ENCODE measurements at regions not wholly inside any gene's neighbourhood (a gene's known extent, or its start where the extent isn't known, plus 50 kb on each side); places are given as distances from the start of the nearest gene placed in this dataset.

DNA sequence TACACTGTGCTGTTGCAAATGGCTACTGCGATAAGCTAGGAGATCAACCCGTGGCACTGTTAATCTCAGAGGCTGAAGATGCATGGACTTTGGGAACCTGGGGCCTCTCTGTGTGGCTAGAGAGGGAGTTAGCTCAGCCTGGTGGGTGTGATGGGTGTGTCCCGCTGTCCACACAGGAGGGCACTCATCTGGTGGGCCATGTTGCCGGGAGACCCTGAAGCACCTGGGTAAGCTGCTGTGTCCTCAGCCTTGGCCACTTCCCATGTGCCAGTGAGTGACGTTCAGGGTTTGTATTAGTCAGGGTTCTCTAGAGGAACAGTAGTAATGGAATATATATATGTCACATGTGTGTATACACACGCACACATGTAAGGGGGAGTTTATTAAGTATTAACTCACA, 132.7 kb downstream of the ERMARD start:
- CTCF ChIA-PET: no interaction called here
- H3K27me3 Mint-ChIP-seq (ENCODE audit: unreplicated experiment): peaks cover 65% of the 10 kb centered on the region

DNA sequence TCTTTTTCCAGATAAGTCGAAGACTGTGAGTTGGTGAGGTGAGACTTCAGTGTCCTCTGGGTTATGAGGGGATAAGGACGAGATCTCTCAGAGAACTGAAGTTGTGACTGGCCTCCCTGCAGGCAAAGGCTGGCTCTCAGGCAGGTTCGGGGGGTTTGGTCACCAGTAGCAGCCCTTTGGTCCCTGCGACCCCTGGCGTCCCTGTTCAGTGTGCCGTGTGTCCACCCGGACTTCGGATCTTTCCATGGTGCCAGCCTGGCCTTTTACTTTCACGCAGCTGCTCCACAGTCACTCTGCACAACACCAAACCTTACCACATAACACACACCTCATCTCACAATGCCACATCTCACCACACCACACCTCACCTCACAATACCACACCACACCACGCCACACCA, 131.9 kb downstream of the ERMARD start:
- H3K27me3 Mint-ChIP-seq (ENCODE audit: unreplicated experiment): peaks cover 74% of the 10 kb centered on the region
- peaks cover 2% of the 10 kb centered on the region for H3K9me3 Mint-ChIP-seq (ENCODE audit: low read depth, unreplicated experiment)
- intact Hi-C loops (cut with micrococcal nuclease; ENCODE audit: unreplicated experiment): no loop called here
- H3K36me3 Mint-ChIP-seq (ENCODE audit: insufficient read depth, unreplicated experiment): no peaks in the 10 kb centered on the region
- no peak overlapping the region for H3K4me3 Mint-ChIP-seq (ENCODE audit: low read depth, unreplicated experiment)
- H3K4me1 Mint-ChIP-seq (ENCODE audit: low read depth, unreplicated experiment): no peaks in the 10 kb centered on the region
- no peak for DNase-seq
- no TSS peak for BruUV-seq (replicated peaks)
- no peak overlapping the region for H3K27ac Mint-ChIP-seq (ENCODE audit: unreplicated experiment)
- TF ChIP-seq, protein P1, sequence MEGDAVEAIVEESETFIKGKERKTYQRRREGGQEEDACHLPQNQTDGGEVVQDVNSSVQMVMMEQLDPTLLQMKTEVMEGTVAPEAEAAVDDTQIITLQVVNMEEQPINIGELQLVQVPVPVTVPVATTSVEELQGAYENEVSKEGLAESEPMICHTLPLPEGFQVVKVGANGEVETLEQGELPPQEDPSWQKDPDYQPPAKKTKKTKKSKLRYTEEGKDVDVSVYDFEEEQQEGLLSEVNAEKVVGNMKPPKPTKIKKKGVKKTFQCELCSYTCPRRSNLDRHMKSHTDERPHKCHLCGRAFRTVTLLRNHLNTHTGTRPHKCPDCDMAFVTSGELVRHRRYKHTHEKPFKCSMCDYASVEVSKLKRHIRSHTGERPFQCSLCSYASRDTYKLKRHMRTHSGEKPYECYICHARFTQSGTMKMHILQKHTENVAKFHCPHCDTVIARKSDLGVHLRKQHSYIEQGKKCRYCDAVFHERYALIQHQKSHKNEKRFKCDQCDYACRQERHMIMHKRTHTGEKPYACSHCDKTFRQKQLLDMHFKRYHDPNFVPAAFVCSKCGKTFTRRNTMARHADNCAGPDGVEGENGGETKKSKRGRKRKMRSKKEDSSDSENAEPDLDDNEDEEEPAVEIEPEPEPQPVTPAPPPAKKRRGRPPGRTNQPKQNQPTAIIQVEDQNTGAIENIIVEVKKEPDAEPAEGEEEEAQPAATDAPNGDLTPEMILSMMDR (IDR thresholded peaks at IDR 0.05; ENCODE audit: unreplicated experiment): no peak
- CTCF ChIA-PET: no interaction called here

More for the DNA sequence above, 132.7 kb downstream of the ERMARD start:
- no peak overlapping the region for H3K27ac Mint-ChIP-seq (ENCODE audit: unreplicated experiment)
- intact Hi-C loops (cut with micrococcal nuclease; ENCODE audit: unreplicated experiment): no loop called here
- TF ChIP-seq, protein P1 (IDR thresholded peaks at IDR 0.05; ENCODE audit: unreplicated experiment): no peak
- peaks cover 2% of the 10 kb centered on the region for H3K9me3 Mint-ChIP-seq (ENCODE audit: low read depth, unreplicated experiment)
- no peaks in the 10 kb centered on the region for H3K4me1 Mint-ChIP-seq (ENCODE audit: low read depth, unreplicated experiment)
- DNase-seq: no peak
- BruUV-seq (replicated peaks): no TSS peak
- no peaks in the 10 kb centered on the region for H3K36me3 Mint-ChIP-seq (ENCODE audit: insufficient read depth, unreplicated experiment)
- no peak overlapping the region for H3K4me3 Mint-ChIP-seq (ENCODE audit: low read depth, unreplicated experiment)

DNA sequence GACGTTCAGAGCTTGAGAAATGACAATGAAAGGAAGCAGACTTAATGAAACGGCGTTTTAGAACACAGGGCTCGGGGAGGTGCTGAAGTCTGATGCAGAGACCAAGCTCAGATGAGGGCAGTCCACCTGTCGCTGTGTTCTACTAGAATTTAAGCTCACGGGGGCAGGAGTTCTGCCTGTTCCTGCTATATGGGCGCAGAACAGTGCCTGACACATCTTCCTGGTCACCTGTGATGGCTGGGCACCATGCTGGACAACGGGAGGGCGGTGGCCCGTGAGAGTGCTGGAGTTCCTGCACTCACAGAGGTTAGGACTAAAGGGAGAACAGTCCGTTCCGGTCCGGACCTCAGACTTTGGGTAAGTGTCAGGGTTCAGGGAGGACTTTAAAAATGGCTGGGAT, 130.6 kb downstream of the ERMARD start:
- no peak overlapping the region for H3K27ac Mint-ChIP-seq (ENCODE audit: unreplicated experiment)
- no peaks in the 10 kb centered on the region for H3K36me3 Mint-ChIP-seq (ENCODE audit: insufficient read depth, unreplicated experiment)
- H3K4me1 Mint-ChIP-seq (ENCODE audit: low read depth, unreplicated experiment): no peaks in the 10 kb centered on the region
- no peak for DNase-seq
- no TSS peak for BruUV-seq (replicated peaks)
- H3K4me3 Mint-ChIP-seq (ENCODE audit: low read depth, unreplicated experiment): no peak overlapping the region
- TF ChIP-seq, protein P1 (IDR thresholded peaks at IDR 0.05; ENCODE audit: unreplicated experiment): no peak
- CTCF ChIA-PET: no interaction called here
- peaks cover 74% of the 10 kb centered on the region for H3K27me3 Mint-ChIP-seq (ENCODE audit: unreplicated experiment)
- intact Hi-C loops (cut with micrococcal nuclease; ENCODE audit: unreplicated experiment): no loop called here
- H3K9me3 Mint-ChIP-seq (ENCODE audit: low read depth, unreplicated experiment): peaks cover 2% of the 10 kb centered on the region

DNA sequence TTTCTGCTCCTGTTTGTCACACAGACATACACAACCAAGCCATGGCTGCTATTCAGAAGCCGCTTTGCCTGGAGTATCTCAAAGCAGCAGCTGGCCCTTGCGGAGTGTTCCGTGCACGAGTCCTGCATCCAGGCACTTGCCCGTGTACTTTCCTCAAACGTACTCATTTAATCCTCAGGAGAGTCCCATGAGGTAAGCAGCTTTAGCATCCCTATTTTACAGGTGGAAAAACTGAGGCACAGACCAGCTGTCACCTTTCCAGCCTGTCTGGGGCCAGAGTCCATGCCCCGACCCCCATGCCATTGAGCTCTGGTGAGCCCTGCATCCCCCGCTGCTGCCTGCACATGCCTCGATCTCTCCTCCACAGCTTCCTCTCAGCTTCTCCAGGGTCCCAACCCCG, 130.0 kb downstream of the ERMARD start:
- no peaks in the 10 kb centered on the region for H3K36me3 Mint-ChIP-seq (ENCODE audit: insufficient read depth, unreplicated experiment)
- CTCF ChIA-PET: no interaction called here
- H3K27me3 Mint-ChIP-seq (ENCODE audit: unreplicated experiment): peaks cover 70% of the 10 kb centered on the region
- H3K27ac Mint-ChIP-seq (ENCODE audit: unreplicated experiment): no peak overlapping the region
- intact Hi-C loops (cut with micrococcal nuclease; ENCODE audit: unreplicated experiment): no loop called here
- DNase-seq: no peak
- no peaks in the 10 kb centered on the region for H3K4me1 Mint-ChIP-seq (ENCODE audit: low read depth, unreplicated experiment)
- no TSS peak for BruUV-seq (replicated peaks)
- H3K9me3 Mint-ChIP-seq (ENCODE audit: low read depth, unreplicated experiment): peaks cover 2% of the 10 kb centered on the region
- TF ChIP-seq, protein P1 (IDR thresholded peaks at IDR 0.05; ENCODE audit: unreplicated experiment): no peak
- H3K4me3 Mint-ChIP-seq (ENCODE audit: low read depth, unreplicated experiment): no peak overlapping the region

DNA sequence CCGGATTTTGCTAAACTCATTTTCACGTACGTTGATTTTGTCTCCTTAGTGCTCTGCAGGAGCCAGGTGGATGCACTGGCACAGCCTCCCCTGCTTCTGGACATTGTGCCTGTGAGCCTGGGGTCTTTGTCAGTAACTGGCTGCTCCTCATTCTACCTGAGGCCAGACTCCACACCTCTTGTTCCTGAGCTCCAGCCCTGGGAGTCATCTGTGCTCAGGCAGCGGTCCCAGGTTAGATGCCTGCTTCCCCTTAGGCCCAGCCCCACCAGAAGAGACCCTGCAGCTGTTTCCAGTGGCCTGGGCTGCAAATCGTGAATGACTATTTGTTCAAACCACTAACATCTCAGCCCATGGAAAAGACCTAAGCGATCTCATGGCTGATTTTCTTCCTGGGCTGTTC, 129.1 kb downstream of the ERMARD start:
- intact Hi-C loops (cut with micrococcal nuclease; ENCODE audit: unreplicated experiment): no loop called here
- H3K36me3 Mint-ChIP-seq (ENCODE audit: insufficient read depth, unreplicated experiment): no peaks in the 10 kb centered on the region

More for the DNA sequence above, 129.1 kb downstream of the ERMARD start:
- Mint-ChIP-seq H3K27ac (ENCODE audit: unreplicated experiment) (no peak overlapping the region), H3K4me1 (ENCODE audit: low read depth, unreplicated experiment) (no peaks in the 10 kb centered on the region), H3K27me3 (ENCODE audit: unreplicated experiment) (peaks cover 70% of the 10 kb centered on the region), H3K9me3 (ENCODE audit: low read depth, unreplicated experiment) (peaks cover 2% of the 10 kb centered on the region), H3K4me3 (ENCODE audit: low read depth, unreplicated experiment) (no peak overlapping the region)
- DNase-seq: no peak
- TF ChIP-seq, protein P1 (IDR thresholded peaks at IDR 0.05; ENCODE audit: unreplicated experiment): no peak
- CTCF ChIA-PET: no interaction called here
- BruUV-seq (replicated peaks): no TSS peak
